Kidney epithelial cell (primary cell): ENCODE measurements at regions not wholly inside any gene's neighbourhood (a gene's known extent, or its start where the extent isn't known, plus 50 kb on each side); places are given as distances from the start of the nearest gene placed in this dataset.
"Not testable (repeated sequence)": the region's sequence is repeated elsewhere in the genome, so short reads cannot be mapped to it uniquely, and the experiment has no call there.

Experiments used
- DNase-seq: peaks from one replicate; pipeline ENCODE4 v3.0.0-alpha.2; 2010; ENCODE audit warnings: low read depth
- H3K27me3 ChIP-seq: 2 replicates; pipeline ENCODE4 v1.6.0; 2011; ENCODE audit warnings: low read length; ENCODE audit not compliant: control insufficient read depth, insufficient read depth
- H3K36me3 ChIP-seq: 2 replicates; pipeline ENCODE4 v1.5.1; 2011; ENCODE audit warnings: low read length; ENCODE audit not compliant: control insufficient read depth, insufficient read depth
- H3K4me3 ChIP-seq: 2 replicates; pipeline ENCODE4 v1.5.1; 2011; ENCODE audit warnings: low read depth, mild to moderate bottlenecking, control low read depth, low read length
- TF ChIP-seq, protein P1 (sequence below): IDR thresholded peaks from 2 replicates; pipeline ENCODE4 v1.5.1; 2011; ENCODE audit warnings: mild to moderate bottlenecking, moderate library complexity, low read length, control low read depth, inconsistent platforms; ENCODE audit not compliant: insufficient read depth, poor library complexity, severe bottlenecking

DNA sequence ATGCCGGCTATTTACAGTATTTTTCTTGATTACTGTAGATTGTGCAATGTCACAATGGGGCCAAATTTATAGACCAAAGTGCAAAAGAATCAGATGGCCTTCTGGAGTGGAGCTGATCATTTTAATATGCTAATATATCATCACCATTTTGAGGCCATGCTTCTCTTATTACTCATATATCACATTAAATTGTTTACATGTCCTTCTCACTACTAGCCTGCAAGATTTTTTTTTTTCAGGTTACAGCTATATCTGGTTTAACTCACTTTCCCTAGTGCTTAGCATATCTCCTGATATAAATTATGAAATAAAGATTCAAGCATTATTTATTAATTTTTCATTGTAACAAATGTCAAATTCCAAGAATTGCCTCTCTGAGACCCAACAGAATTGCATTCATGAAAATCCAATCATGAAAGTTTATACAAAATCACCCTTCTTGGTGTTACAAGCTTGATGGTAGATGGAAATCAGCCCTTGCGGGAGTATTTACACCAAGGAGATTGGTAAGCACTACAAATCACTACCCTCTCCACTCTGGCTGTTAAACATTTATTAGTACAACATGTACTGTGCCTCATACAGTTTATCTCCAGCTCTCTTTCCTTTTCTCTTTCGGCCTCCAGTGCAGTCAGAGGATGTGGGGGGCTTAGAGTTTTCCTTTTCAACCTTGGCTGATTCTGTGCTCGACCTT lies 703.9 kb downstream of the BRINP1 start:
- H3K27me3 ChIP-seq = no peaks in the 10 kb centered on the region
- TF ChIP-seq, protein P1, sequence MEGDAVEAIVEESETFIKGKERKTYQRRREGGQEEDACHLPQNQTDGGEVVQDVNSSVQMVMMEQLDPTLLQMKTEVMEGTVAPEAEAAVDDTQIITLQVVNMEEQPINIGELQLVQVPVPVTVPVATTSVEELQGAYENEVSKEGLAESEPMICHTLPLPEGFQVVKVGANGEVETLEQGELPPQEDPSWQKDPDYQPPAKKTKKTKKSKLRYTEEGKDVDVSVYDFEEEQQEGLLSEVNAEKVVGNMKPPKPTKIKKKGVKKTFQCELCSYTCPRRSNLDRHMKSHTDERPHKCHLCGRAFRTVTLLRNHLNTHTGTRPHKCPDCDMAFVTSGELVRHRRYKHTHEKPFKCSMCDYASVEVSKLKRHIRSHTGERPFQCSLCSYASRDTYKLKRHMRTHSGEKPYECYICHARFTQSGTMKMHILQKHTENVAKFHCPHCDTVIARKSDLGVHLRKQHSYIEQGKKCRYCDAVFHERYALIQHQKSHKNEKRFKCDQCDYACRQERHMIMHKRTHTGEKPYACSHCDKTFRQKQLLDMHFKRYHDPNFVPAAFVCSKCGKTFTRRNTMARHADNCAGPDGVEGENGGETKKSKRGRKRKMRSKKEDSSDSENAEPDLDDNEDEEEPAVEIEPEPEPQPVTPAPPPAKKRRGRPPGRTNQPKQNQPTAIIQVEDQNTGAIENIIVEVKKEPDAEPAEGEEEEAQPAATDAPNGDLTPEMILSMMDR = no peak
- no peaks in the 10 kb centered on the region for H3K36me3 ChIP-seq
- no peak for DNase-seq
- H3K4me3 ChIP-seq = no peak overlapping the region

DNA sequence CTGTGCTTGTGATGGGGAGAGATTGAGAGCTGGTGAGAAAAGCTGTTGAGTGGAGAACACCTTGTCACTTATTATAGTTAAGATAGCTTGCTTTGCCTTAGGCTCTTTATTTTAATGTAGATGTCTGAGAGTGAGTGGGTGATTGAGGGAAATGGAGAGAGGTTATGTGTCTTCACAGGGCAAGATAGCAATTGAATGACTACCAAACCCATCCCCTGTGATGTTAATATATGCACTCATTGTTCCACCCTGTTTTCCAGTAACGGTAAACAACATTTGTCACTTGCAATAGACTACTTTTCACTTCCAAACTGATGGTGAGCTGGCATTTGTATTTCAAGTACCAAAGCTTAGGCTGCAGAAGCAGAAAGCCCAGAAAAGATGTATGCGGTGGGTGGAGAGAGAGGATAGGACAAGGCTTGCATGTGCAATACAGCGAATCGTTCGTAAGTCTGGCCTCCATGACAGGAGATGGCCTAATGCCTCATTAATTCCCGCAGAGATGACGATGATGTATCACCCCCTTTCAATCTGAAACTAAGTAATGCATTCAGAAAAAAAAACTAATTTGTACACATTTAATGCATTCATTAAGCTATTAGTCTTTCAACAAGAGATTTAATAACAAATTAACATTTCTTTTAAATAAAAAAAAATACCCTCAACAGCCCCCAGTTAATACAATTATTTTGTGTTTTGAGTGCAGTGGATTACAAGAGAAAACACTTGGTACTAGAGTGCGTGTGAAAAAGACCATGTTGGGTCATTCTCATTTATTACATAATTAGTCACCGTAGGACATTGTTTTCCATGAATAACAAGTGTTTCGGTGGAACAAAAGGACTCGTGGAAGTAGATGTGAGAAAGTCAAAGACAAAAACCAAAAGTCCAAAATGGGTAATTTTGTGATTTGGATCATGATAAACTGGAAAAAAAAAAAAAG lies 699.0 kb downstream of the BRINP1 start:
- no peak for DNase-seq
- Histone ChIP-seq H3K36me3 (no peaks in the 10 kb centered on the region), H3K27me3 (no peaks in the 10 kb centered on the region), H3K4me3 (no peak overlapping the region)
- TF ChIP-seq, protein P1 = no peak

DNA sequence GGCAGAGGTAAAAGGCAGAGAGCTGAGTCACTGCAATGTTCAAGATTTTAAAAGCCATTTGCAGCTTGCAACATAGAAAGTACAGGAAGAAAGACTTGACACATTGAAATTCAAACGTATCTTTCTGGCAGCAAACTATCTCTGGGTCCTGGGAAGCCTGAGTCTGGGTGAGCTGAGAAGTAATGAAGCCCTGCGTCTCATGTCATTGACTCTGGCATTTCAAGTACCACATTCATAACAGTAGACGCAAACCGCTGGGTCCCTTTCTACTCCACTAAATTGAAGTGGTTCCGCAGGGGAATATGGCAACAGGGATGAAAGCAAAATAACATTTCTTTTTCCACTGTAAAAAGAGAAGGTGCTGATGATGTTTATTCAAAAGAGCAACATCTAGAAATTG lies 694.3 kb downstream of the BRINP1 start:
- DNase-seq = no peak
- Histone ChIP-seq H3K4me3 (no peak overlapping the region), H3K27me3 (no peaks in the 10 kb centered on the region), H3K36me3 (no peaks in the 10 kb centered on the region)
- TF ChIP-seq, protein P1 = no peak

DNA sequence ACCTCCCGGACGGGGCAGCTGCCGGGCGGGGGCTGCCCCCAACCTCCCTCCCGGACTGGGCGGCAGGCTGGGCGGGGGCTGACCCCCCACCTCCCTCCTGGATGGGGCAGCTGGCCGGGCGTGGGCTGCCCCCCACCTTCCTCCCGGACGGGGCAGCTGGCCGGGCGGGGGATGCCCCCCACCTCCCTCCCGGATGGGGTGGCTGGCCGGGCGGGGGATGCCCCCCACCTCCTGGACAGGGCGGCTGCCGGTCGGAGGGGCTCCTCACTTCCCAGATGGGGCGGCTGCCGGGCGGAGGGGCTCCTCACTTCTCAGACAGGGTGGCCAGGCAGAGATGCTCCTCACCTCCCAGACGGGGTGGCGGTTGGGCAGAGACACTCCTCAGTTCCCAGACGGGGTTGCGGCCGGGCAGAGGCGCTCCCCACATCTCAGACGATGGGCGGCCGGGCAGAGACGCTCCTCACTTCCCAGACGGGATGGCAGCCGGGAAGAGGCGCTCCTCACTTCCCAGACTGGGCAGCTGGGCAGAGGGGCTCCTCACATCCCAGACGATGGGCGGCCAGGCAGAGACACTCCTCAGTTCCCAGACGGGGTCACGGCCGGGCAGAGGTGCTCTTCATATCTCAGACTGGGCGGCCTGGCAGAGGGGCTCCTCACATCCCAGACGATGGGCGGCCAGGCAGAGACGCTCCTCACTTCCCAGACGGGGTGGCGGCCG lies 691.1 kb downstream of the BRINP1 start:
- H3K36me3 ChIP-seq, H3K27me3 ChIP-seq, DNase-seq, H3K4me3 ChIP-seq: not testable (repeated sequence)

DNA sequence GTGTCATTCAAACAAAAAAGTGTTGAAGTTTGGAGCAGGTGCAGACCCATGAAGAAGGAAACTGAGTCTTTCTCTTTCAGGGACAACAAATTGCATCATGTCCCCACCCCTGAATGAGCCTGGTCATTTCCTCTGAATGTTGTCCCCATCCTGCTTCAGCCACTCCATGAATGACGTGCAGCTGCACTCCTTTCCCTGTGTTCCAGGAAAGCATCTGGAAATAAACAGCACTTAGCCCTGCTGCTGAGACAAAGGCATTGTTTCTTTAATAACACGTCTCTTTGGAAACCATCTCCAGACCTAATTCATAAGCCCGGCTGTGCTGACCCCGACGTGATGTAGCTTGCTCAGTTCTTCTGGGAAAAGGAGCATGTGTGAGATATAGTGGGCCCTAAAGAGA lies 682.3 kb downstream of the BRINP1 start:
- no peaks in the 10 kb centered on the region for H3K36me3 ChIP-seq
- H3K27me3 ChIP-seq = no peaks in the 10 kb centered on the region
- DNase-seq = no peak
- TF ChIP-seq, protein P1 = no peak
- no peak overlapping the region for H3K4me3 ChIP-seq

DNA sequence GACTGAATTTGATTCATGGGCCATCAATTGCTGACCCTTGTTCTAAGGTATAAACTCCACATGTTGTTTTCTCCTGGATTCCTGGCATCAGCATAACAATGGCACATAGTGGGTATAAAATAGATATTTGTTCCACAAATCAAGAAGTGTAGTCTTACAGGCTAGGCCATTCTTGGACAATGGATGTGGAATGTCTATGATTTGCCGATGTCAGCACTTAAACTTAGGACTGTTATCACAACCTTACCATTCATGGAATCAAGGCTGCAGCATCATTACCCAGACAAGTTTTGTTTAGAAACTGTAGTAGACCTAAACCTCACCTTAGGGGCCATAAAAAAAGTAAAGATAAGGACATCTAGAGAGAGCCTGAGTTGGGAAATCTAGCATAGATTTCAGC lies 680.0 kb downstream of the BRINP1 start:
- Histone ChIP-seq H3K4me3 (no peak overlapping the region), H3K27me3 (no peaks in the 10 kb centered on the region), H3K36me3 (no peaks in the 10 kb centered on the region)
- no peak for DNase-seq
- TF ChIP-seq, protein P1 = no peak
